ENCODE measurements at regions not wholly inside any gene's neighbourhood (a gene's known extent, or its start where the extent isn't known, plus 50 kb on each side); places are given as distances from the start of the nearest gene placed in this dataset.

- Histone ChIP-seq H3K4me3 (no peak overlapping the region), H3K36me3 (no peaks in the 10 kb centered on the region), H3K4me1 (no peaks in the 10 kb centered on the region), H3K27ac (no peak overlapping the region), H3K9me3 (no peaks in the 10 kb centered on the region), H3K27me3 (no peaks in the 10 kb centered on the region)
- TF ChIP-seq CTCF (IDR thresholded peaks at IDR 0.05), result no peak
- no peak for DNase-seq (ENCODE audit: low spot score)
These were observed 257.6 kb downstream of the OLFM3 start for GRCh38 chr1:101739146-101739545.

GRCh38 chr1:101739826-101740330 is 256.8 kb downstream of the OLFM3 start:
- Histone ChIP-seq H3K4me3 (no peak overlapping the region), H3K27ac (no peak overlapping the region), H3K9me3 (no peaks in the 10 kb centered on the region), H3K4me1 (no peaks in the 10 kb centered on the region), H3K36me3 (no peaks in the 10 kb centered on the region), H3K27me3 (no peaks in the 10 kb centered on the region)
- no peak for DNase-seq (ENCODE audit: low spot score)
- no peak for TF ChIP-seq CTCF (IDR thresholded peaks at IDR 0.05)

DNA sequence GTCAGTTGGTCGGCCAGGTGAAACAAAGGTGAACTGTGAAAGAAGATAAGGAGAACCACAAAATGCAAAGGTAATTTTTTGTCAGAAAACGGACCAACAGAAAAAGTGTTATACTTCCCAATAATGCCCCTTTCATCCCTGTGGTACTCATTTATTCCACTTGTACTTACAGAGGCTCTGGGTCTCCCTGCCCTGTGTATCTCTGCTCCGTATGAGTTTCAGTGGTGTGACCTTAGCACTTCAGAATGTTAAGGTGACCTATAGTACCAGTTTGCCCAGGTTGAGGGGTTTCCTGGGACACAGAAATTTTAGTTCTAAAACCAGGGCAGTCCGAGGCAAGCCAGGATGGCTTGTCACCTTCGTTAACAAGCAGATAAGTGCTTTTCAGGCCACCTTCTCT is 254.8 kb downstream of the OLFM3 start:
- TF ChIP-seq CTCF (IDR thresholded peaks at IDR 0.05), result no peak
- Histone ChIP-seq H3K27ac (no peak overlapping the region), H3K36me3 (no peaks in the 10 kb centered on the region), H3K4me1 (no peaks in the 10 kb centered on the region), H3K9me3 (no peaks in the 10 kb centered on the region), H3K4me3 (no peak overlapping the region), H3K27me3 (no peaks in the 10 kb centered on the region)
- DNase-seq (ENCODE audit: low spot score), result no peak

- Histone ChIP-seq H3K36me3 (no peaks in the 10 kb centered on the region), H3K4me1 (no peaks in the 10 kb centered on the region), H3K9me3 (no peaks in the 10 kb centered on the region), H3K27me3 (no peaks in the 10 kb centered on the region), H3K27ac (no peak overlapping the region), H3K4me3 (no peak overlapping the region)
- TF ChIP-seq CTCF (IDR thresholded peaks at IDR 0.05), result no peak
- no peak for DNase-seq (ENCODE audit: low spot score)
These were observed 254.2 kb downstream of the OLFM3 start for GRCh38 chr1:101742509-101742908.

DNA sequence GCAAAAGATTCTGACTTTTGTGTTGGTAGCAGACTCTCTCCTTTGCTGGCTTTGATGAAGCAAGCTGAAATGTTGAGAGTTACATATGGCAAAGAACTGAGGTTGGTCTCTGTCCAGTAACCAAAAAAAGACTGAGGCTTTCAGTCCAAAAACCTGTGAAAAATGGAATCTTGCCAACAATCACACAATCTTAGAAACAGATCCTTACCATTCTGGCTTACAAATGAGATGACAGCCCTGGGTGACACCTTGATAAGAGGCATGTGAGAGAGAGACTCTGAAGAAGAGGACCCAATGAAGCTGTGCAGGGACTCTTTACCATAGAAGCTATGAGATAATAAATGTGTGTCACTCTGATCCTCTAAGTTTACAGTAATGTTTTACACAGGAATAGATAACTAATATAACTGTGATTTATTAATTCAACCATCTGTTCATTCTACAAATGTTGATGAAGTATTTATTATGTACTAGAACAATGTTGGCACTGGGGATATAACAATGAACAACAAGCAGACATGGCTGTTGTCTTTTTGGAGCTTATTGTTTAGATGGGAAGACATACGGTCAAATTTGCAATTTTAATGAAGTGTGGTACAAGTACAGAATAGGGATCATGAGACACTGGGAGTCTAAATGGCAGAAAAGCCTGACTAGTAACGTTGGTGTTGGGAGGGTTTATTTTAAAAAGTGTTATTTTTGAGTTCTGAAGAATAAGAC is 251.0 kb downstream of the OLFM3 start:
- no peak for DNase-seq (ENCODE audit: low spot score)
- Histone ChIP-seq H3K4me1 (no peaks in the 10 kb centered on the region), H3K9me3 (no peaks in the 10 kb centered on the region), H3K27ac (no peak overlapping the region), H3K27me3 (no peaks in the 10 kb centered on the region), H3K36me3 (no peaks in the 10 kb centered on the region), H3K4me3 (no peak overlapping the region)
- no peak for TF ChIP-seq CTCF (IDR thresholded peaks at IDR 0.05)

GRCh38 chr1:101748077-101748476 is 248.6 kb downstream of the OLFM3 start:
- Histone ChIP-seq H3K4me1 (no peaks in the 10 kb centered on the region), H3K36me3 (no peaks in the 10 kb centered on the region), H3K9me3 (peaks cover 0 to 4% of the 10 kb centered on the region in 2 donors), H3K27ac (no peak overlapping the region), H3K4me3 (no peak overlapping the region), H3K27me3 (no peaks in the 10 kb centered on the region)
- no peak for DNase-seq (ENCODE audit: low spot score)
- no peak for TF ChIP-seq CTCF (IDR thresholded peaks at IDR 0.05)
